Hepatic stellate cell (primary cell): ENCODE measurements at regions not wholly inside any gene's neighbourhood (a gene's known extent, or its start where the extent isn't known, plus 50 kb on each side); places are given as distances from the start of the nearest gene placed in this dataset.
"Not testable (repeated sequence)": the region's sequence is repeated elsewhere in the genome, so short reads cannot be mapped to it uniquely, and the experiment has no call there.

Source experiments
- DNase-seq: peaks from one replicate; pipeline ENCODE4 v3.0.0; 2011; ENCODE audit warnings: low spot score

GRCh38 chr16:26595199-26595598 is 471.5 kb upstream of the C16orf82 start:
- DNase-seq: no peak

GRCh38 chr16:26596033-26596432 is 470.7 kb upstream of the C16orf82 start:
- not testable (repeated sequence) for DNase-seq

- no peak for DNase-seq
These were observed 468.7 kb upstream of the C16orf82 start for GRCh38 chr16:26598061-26598460.

GRCh38 chr16:26598998-26599784 is 467.5 kb upstream of the C16orf82 start:
- no peak for DNase-seq

GRCh38 chr16:26599785-26600104 is 467.0 kb upstream of the C16orf82 start:
- no peak for DNase-seq

GRCh38 chr16:26601335-26601734 is 465.4 kb upstream of the C16orf82 start:
- no peak for DNase-seq

GRCh38 chr16:26605626-26606271 is 461.0 kb upstream of the C16orf82 start:
- DNase-seq: no peak

GRCh38 chr16:26606381-26607150 is 460.2 kb upstream of the C16orf82 start:
- DNase-seq: no peak

GRCh38 chr16:26614237-26614841 is 452.4 kb upstream of the C16orf82 start:
- DNase-seq: no peak

- no peak for DNase-seq
These were observed 443.3 kb upstream of the C16orf82 start for GRCh38 chr16:26623442-26623841.

GRCh38 chr16:26627958-26628357 is 438.8 kb upstream of the C16orf82 start:
- no peak for DNase-seq

- not testable (repeated sequence) for DNase-seq
These were observed 435.4 kb upstream of the C16orf82 start for GRCh38 chr16:26631365-26631764.

GRCh38 chr16:26642047-26642664 is 424.6 kb upstream of the C16orf82 start:
- no peak for DNase-seq

- no peak for DNase-seq
These were observed 423.2 kb upstream of the C16orf82 start for GRCh38 chr16:26643519-26643918.

GRCh38 chr16:26644912-26645543 is 421.7 kb upstream of the C16orf82 start:
- DNase-seq: no peak

GRCh38 chr16:26645614-26646013 is 421.1 kb upstream of the C16orf82 start:
- DNase-seq: no peak

GRCh38 chr16:26647870-26648269 is 418.9 kb upstream of the C16orf82 start:
- no peak for DNase-seq

- DNase-seq: no peak
These were observed 417.9 kb upstream of the C16orf82 start for GRCh38 chr16:26648851-26649250.

GRCh38 chr16:26649381-26650045 is 417.2 kb upstream of the C16orf82 start:
- DNase-seq: no peak

- no peak for DNase-seq
These were observed 415.3 kb upstream of the C16orf82 start for GRCh38 chr16:26651464-26651863.

- no peak for DNase-seq
These were observed 414.8 kb upstream of the C16orf82 start for GRCh38 chr16:26651884-26652283.
